GM23248 (cell line): ENCODE measurements at regions not wholly inside any gene's neighbourhood (a gene's known extent, or its start where the extent isn't known, plus 50 kb on each side); places are given as distances from the start of the nearest gene placed in this dataset.

Experiments used
- EZH2 ChIP-seq: fragments of 200-600 bp; sonication (generic); IDR thresholded peaks from 2 replicates; pipeline ENCODE4 v1.6.1; 2018; ENCODE audit warnings: antibody characterized with exemption, mild to moderate bottlenecking; ENCODE audit not compliant: insufficient read depth, poor library complexity, severe bottlenecking
- EZH2phosphoT487 ChIP-seq: fragments of 200-600 bp; sonication (generic); IDR thresholded peaks from 2 replicates; pipeline ENCODE4 v1.6.1; 2018; ENCODE audit warnings: antibody characterized with exemption, moderate library complexity, mild to moderate bottlenecking, low read depth; ENCODE audit not compliant: insufficient read depth

DNA sequence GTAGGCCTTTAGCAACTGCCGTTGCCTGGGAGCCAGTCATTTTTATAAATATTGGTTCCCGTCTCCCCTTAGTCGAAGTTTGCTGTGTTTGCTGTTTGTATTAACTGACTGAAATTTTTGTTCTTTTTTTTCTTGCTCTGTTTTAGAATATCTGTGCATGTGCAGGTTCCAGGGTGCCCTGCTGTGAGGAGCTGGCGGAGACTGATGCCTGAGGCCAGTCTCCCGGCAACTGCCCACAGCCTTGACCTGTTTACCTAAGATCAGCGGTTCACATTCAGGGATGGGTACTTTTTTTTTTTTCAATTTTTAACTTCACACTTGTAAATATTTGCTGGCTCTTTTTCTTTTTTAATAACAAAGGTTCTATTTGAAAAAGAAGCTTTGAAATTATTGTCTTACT lies 262.6 kb upstream of the ADAMTS16 start:
- no peak for TF ChIP-seq EZH2
- TF ChIP-seq EZH2phosphoT487, result no peak
